NCI-H146 treated with DMSO at 0.1 percent for 48 hours (cell line): ENCODE measurements at regions not wholly inside any gene's neighbourhood (a gene's known extent, or its start where the extent isn't known, plus 50 kb on each side); places are given as distances from the start of the nearest gene placed in this dataset.
"Not testable (repeated sequence)": the region's sequence is repeated elsewhere in the genome, so short reads cannot be mapped to it uniquely, and the experiment has no call there.

Experiments used
- DNase-seq: peaks from one replicate; lab custom pipeline; 2025; ENCODE audit not compliant: unreplicated experiment; lab: John Stamatoyannopoulos, UW

DNA sequence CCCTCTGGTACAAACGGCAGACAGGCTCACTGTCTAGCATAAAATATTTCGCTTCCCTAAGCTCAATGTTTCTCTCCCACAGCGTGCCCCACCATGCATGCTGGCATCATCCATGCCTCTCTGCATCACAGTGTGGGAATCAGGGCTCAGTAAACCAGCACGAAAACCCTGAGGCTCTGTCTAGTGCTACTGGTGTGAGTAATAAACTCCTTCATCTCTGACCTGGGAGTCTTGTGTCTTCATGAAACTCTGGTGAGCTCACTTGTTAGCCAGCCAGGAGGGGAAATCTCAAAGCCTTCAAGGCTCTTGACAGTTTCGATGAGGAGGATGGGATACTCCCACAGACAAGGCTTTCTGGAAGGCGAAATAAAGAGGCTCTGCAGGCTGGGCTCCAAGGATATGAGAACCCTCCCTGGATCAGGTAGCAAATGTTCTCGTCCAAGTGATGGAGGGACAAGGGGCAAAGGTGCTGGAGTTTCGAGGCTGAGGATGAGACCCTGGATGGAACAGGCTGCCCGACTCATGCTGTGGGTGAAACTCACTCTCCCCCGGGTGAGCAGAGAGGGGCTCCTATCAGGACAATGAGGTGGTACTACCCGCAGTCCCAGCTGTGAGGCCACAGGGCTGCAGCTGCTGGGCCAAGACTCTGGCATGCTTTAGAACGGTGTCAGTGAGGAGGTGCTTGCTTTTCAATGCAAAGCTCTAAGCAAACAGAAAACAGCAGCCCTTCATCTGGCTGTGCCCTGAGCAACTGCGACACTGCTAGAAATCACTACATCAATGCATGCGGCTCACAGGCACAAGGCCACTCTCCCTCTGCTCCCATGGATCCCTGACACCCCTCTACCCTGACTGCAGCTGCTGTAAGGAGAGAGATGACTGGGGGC is 69.3 kb downstream of the SHANK2 start:
- DNase-seq = no peak

DNA sequence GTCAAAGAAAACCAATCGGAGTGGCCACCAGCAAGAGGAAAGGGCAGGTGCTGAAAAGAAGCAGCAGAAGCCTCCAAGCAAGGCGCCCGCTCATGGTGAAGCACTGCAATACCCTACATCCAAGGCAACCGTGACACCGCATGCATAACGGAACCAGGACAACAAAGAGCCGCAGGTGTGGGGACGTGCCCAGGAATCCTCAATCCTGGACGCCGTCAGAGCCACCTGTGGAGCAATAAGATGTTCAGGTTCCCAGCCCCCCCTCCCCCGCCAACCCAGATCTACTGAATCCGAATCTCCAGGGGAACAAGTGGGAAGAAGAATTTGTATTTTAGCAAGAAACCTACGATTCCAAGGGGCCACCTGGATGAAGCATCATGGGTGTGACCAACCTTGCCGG is 70.8 kb downstream of the SHANK2 start:
- DNase-seq = no peak

DNA sequence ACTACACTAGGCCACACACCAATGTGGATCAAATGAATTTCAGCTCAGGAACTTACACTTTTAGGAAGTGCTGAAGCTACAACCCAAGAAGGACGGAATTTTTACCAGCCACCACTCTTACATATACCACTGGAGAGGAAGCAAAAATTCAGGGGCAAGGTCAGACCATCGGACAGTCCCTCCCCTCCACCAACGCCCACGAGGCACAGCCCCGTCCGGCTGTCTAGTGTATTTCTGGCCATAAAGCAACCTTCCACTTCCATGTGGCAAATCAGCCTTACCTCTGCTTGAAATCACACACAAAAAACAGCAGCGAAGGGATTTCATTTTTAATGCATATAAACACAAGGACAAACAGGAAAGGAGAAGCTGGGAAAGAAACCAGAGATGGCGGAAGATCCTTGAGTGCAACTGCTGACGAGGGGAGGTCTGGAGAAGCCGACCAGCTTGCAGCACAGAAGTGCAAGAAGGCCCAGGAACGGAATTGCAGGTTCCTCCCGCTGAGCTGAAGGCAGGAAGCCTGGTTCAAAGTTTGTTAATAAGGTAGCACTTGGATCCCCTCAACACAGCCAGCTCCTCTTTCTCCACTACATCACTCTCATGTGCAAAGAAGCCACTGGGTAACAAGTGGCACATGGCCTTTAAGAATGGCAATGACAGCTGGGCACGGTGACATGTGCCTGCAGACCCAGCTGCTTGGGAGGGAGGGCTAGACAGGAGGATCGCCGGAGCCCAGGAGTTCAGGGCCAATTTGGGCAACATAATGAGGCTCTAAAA is 71.5 kb downstream of the SHANK2 start:
- no peak for DNase-seq

DNA sequence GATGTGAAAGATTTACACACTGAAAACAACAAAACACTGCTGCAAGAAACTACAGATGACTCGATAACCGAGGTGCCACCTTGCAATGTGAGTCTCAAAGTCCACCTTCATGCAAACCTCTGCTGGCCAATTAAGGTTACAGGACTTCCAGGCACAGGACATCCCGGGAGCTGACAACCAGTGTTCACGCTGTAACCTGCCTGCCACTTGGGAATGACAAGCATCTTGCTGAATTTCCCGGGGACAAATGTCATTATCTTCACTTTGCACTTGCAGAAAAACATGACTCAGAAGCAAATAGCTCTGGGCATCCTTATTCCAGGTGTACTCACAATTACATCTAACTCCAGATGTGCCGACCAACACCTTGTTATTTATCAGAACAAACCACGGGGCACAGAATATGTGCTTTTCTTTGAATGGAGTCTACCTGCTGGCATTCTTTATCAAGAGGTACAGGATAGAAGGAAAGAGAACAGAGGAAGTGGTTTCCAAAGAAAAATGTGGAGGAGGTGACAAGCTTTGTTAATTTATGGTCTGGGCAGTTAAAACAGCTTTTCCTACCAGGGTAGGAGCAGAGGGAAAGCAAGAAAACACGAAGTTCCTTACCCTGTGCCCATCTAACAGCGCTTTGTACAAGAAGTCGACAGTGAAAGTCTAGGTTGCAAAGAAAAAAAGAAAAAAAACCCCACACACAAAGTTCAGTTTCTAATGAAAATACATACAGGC is 72.3 kb downstream of the SHANK2 start:
- DNase-seq = no peak

DNA sequence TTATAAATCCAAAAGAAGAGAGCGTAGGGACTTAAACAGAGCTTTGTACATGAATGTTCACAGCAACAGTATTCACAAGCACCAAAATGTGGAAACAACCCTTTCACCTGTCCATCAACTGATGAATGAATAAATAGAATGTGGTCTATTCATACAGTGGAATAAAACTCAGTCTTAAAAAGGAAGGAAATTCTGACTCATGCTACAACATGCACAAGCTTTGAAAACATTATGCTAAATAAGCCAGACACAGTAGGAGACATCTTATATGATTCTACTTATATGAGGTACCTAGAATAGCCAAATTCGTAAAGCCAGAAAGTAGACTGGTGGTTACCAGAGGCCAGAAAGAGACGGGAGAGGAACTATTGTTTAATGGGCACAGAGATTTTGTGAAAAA is 74.3 kb downstream of the SHANK2 start:
- no peak for DNase-seq

DNA sequence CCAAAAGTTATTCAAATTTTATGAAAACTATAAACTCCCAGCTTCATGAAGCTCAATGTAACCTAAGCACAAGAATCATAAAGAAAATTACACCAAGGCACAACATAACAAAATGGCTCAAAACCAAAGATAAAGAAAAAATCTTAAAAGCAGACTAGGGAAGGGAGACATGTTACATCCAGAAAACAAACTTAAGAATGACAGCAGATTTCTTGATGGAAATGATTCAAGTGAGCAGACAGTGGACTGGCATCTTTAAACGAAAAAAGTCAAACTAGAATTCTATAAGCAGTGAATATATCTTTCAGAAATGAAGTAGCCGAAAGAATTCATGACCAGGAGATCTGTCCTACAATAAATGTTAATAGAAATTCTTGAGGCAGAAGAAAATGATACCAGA is 75.6 kb downstream of the SHANK2 start:
- DNase-seq = no peak

DNA sequence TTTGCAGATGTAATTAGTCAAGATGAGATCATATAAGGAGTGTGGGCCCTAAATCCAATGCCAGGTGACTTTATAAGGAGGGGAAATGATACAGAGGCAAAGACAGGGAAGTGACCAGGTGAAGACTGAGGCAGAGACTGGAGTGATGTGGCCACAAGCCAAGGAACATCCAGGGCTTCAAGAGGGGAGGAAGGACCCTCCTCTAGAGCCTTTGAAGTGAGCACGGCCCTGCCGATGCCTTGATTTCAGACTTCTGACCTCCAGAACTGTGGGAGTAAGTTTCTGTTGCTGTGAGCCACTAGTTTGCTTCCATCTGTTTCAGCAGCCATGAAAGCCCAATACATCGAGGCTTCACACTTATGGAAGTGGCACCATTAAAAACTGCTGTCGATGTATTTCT is 78.7 kb downstream of the SHANK2 start:
- DNase-seq = no peak

DNA sequence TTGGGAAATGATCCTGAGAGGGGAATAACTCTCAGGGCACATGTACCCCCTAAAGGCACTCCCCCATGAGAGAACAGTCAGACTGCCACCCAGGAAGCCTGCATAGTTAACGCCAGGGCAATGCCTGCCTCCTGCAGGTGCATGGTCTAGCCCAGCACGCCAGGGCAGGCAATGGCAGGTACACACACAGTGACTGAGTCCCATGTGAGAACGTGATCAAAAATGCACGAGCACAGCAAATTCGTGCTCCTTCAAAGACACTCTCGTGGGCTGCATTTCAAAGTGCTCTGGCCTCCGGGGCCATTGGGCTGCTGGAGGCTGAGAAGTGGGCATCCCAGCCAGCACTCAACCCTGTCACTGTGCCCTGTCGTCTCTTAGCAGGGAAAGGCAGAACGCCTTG is 79.7 kb downstream of the SHANK2 start:
- no peak for DNase-seq

DNA sequence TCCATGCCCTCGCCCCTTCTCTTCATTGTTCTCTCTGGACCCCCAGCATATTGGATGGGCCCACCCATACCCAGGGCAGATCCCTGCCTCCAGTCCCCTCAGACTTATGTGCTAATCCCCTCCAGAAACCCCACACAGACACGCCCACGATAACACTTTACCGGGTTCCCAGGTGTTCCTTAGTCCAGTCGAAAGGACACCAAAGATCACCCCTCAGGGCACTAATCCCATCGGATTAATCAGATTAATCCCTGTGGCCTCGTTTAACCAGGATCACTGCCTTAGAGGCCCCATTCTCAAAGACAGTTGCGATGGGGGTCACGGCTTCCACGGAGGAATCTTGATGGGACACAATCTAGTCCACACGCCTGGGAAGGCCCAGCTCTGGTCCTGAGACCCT is 80.8 kb downstream of the SHANK2 start:
- no peak for DNase-seq

DNA sequence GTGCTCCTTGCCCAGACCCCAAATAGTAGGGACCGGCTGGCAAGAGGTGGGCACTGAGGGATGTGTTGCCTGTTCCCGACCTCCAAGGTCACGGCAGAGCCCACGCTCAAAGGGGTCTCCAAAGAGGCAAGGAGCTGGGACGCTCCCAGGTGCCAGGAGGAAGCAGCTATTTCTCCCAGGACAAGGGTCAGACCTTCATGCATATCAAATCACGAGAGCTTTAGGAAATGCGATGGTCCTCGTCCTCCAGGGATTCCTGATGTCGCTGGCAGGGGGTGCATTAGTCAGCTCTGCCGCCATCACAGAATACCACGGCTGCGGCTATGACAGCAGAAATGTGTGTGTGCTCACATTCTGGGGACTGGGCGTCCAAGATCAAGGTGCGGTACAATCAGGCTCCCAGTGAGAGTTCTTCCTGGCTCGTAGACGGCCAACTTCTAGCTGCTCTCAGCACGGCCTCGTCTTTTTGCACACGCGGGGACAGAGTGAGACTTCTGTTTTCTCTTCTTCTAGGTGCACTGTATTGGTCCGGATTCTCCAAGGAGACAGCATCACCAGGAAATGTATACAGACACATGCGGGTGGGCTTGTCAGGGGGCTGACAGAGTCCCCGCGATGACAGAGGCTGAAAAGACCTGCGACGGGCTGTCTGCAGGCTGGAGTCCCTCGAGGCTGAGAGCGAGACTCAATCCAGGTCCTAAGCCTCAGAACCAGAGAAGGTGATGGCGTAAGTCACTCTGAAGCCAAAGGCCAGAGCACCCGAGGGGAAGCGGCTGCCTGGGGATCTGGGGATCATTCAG is 81.6 kb downstream of the SHANK2 start:
- no peak for DNase-seq

DNA sequence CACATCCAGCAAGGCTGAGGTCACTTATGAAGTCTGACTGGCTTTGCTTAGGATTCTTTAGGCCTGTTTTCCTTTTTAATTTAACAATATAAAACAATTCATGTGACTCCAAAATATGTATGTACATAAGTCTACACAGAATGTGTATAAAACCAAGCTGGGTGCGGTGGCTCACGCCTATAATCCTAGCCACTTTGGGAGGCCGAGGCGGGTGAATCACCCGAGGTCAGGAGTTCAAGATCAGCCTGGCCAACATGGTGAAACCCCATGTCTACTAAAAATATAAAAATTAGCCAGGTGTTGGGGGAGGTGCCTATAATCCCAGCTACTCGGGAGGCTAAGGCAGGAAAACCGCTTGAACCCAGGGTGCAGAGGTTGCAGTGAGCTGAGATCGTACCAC is 83.1 kb downstream of the SHANK2 start:
- DNase-seq = no peak

DNA sequence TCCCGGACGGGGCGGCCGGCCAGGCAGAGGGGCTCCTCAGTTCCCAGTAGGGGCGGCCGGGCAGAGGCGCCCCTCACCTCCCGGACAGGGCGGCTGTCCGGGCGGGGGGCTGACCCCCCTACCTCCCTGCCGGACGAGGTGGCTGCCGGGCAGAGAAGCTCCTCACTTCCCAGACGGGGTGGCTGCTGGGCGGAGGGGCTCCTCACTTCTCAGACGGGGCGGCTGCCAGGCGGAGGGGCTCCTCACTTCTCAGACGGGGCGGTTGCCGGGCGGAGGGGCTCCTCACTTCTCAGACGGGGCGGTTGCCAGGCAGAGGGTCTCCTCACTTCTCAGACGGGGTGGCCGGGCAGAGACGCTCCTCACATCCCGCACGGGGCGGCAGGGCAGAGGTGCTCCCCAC is 84.6 kb downstream of the SHANK2 start:
- DNase-seq = not testable (repeated sequence)

DNA sequence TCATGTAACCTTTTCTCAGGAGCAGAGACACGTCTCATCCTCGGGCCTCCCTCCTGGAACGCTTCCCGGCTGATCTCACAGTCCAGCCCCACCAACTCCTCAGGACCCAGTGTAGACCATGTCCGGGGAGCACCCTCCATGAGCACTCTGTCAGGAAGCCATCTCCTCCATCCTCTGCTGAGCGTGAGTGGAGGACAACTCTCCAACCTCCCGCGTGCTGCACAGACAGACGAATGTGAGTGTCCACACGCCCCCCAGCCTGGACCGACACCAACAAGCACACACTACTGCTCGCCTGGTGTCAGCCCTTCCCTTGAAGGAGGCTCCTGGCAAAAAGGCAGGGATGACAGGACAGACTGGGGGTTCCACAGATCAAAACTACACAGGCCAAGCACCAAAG is 86.6 kb downstream of the SHANK2 start:
- DNase-seq = no peak

DNA sequence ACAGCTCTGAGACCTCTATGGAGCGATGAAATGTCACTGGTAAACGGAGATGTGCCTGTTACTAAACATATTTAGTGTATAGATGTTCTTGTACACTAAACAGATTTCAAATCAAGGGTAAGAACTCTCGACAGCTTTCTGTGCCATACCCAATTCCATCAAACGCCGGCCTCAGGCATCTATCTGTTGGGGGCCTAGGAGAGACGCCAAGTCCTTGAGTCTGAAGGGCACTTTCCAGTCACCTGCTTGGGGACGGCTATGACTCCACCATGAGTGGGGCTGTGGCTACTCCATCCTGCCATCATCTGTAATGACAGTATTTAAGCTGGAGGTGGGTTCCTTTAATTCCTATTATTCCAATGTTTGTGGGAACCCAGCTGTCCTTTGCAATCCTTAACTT is 87.8 kb downstream of the SHANK2 start:
- DNase-seq = no peak

DNA sequence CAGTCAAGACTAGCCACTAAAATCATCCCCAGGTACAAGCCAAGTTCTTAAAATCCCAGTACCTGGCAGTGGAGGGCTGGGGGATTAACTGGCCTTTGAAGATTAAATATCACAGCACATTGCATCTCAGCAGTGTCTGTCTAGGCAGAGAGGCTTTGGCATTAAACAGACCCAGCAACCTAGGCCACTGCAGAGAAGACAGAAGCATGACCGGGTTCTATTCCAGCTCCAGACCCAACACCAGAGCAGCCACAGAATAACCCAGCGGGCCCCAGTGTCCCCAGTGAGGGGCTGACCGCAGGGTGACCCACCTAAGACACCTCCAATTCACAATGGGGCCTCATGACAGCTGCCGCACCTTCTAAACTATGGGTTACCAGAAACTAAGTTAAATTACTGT is 88.2 kb downstream of the SHANK2 start:
- no peak for DNase-seq

DNA sequence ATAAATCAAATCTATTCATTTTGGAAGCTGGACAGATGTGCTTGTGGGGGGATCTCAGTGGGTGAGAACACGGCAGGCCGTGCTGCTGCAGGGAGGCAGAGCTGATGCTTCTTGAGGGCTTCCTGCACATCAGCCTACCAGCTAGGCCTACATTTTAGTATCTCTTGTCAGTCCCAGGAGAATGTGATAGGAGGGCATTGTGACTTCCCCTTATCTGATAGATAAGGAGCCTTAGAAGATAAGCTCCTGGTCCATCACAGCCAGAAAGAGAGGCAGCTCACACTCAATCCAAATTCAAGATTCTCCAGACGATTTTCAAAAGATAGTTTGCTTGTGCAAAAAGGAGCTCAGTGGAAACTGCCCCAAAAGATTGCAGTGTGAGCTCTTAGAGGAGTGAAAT is 89.0 kb downstream of the SHANK2 start:
- no peak for DNase-seq

DNA sequence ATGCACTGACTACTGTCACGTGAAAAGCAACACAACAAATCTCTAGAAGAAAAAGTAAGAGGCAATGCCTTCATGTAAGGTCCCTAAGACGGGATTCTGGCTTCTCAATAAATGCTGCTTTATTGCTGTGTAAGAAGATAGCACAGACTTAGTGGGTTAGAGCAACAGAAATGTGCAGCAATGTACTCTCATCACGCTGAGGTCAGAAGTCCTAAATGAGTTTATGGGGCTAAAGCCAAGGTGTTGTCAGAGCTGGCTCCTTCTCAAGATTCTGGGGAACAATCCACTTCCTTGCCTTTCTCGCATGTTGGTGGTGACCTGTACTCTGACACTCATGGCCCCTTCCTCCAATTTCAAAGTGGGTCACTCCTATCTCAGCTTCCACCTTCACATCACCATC is 93.4 kb downstream of the SHANK2 start:
- no peak for DNase-seq

DNA sequence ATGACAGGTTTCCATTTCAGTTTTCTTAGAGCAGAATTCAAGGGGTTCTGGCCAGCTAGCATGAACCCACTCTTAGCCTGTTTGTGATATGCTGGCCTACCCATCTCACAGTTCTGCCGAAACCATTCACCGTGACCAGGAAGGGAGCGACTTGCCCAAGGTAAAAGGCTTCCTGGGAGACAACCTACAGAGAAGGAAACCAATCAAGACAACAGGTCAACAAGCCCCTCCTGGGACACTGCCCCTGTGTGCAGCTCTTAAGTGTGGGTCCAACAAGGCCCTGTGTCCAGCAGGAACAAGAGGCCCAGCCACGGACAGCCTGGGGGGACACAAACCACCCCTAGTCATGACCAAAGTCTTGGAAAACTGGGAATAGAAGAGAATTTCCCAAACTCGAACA is 94.7 kb downstream of the SHANK2 start:
- not testable (repeated sequence) for DNase-seq

DNA sequence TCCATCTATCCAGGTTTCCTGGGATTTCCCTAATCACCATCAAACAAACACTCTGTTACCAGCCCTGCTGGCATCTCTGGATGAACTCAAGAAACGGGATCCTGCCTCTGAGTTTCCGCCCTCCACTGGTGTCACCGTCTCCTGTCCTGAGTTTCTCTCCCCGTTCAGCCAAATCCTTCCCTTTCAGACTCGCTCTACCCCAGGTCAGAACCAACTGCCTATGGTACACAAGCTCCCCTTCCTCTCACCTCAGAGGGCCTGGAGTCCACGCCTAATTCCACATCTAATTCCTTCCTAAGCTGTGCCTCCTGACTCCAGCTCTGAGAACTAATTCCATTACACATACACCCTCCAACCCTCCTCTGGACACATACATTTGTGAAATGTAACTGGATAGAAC is 96.1 kb downstream of the SHANK2 start:
- no peak for DNase-seq

DNA sequence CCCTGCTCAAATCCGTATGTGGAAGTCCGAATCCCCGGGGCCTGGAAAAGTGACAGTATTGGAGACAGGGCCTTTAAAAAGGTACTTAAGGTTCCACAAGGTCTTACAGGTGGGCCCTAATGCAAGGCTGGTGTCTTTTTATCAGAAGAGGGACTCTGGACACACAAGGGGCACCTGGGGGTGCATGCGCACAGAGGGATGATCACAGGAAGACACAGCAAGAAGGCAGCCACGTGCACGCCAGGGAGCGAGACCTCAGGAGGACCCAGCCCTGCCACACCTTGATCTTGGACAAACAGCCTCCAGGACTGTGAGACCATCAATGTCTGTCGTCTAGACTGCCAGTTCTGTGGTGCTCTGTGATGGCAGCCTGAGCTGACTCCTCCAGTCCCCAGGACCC is 96.5 kb downstream of the SHANK2 start:
- DNase-seq = no peak

DNA sequence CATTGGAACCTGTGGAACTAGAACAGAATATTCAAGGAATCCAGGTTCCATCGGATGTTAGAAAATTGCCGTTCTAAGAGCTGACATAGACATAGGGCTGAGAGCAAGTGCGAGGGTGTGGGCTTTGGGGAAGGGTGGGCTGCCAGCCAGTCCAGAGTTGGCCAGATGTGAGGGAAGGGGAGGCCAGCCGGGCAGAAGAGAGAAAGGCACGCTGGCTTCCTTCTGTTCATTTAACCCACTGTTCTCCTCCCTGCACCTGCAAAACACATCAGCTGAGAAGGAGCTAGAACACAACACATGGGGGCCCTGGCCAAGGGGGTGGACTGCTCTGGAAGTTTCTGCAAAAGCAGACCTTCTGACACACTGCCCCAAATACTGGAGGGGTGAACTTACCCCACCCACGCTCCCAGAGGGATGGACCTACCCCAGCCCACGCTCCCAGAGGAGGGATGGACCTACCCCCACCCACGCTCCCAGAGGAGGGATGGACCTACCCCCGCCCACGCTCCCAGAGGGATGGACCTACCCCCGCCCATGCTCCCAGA is 98.0 kb downstream of the SHANK2 start:
- DNase-seq = no peak
